GM18505 (cell line): ENCODE measurements at regions not wholly inside any gene's neighbourhood (a gene's known extent, or its start where the extent isn't known, plus 50 kb on each side); places are given as distances from the start of the nearest gene placed in this dataset.
"Not testable (repeated sequence)": the region's sequence is repeated elsewhere in the genome, so short reads cannot be mapped to it uniquely, and the experiment has no call there.

Experiments
- ATAC-seq: cut with Tn5 transposase; IDR thresholded peaks from one replicate; pipeline ENCODE4 v1.9.1; 2021; ENCODE audit not compliant: unreplicated experiment
- POLR2A ChIP-seq: IDR thresholded peaks from 4 replicates; pipeline ENCODE4 v1.6.1; 2011; ENCODE audit warnings: borderline replicate concordance; ENCODE audit not compliant: insufficient read depth, insufficient read length; ENCODE audit errors: extremely low read depth

- ATAC-seq: no peak
- no peak for TF ChIP-seq POLR2A
These were observed 457.7 kb downstream of the ICE1 start for GRCh38 chr5:5880077-5880763.

GRCh38 chr5:5857396-5857795 is 434.9 kb downstream of the ICE1 start:
- ATAC-seq: no peak
- no peak for TF ChIP-seq POLR2A

GRCh38 chr5:5854087-5854486 is 431.6 kb downstream of the ICE1 start:
- TF ChIP-seq POLR2A: no peak
- no peak for ATAC-seq

GRCh38 chr5:5838493-5838892 is 416.0 kb downstream of the ICE1 start:
- no peak for TF ChIP-seq POLR2A
- ATAC-seq: no peak

GRCh38 chr5:5831622-5832021 is 409.1 kb downstream of the ICE1 start:
- ATAC-seq: not testable (repeated sequence)

- no peak for TF ChIP-seq POLR2A
- ATAC-seq: no peak
These were observed 406.1 kb downstream of the ICE1 start for GRCh38 chr5:5828619-5829018.

GRCh38 chr5:5826911-5827310 is 404.4 kb downstream of the ICE1 start:
- TF ChIP-seq POLR2A: no peak
- no peak for ATAC-seq

- ATAC-seq: no peak
- no peak for TF ChIP-seq POLR2A
These were observed 400.3 kb downstream of the ICE1 start for GRCh38 chr5:5822729-5823257.

- no peak for ATAC-seq
- TF ChIP-seq POLR2A: no peak
These were observed 394.5 kb downstream of the ICE1 start for GRCh38 chr5:5816960-5817359.

GRCh38 chr5:5813441-5813840 is 391.0 kb downstream of the ICE1 start:
- TF ChIP-seq POLR2A: no peak
- no peak for ATAC-seq

- no peak for ATAC-seq
- TF ChIP-seq POLR2A: no peak
These were observed 388.0 kb downstream of the ICE1 start for GRCh38 chr5:5810461-5810860.

GRCh38 chr5:5805916-5806315 is 383.4 kb downstream of the ICE1 start:
- TF ChIP-seq POLR2A: no peak
- ATAC-seq: no peak

GRCh38 chr5:5804478-5805233 is 382.2 kb downstream of the ICE1 start:
- no peak for TF ChIP-seq POLR2A
- no peak for ATAC-seq
